ENCODE measurements at regions not wholly inside any gene's neighbourhood (a gene's known extent, or its start where the extent isn't known, plus 50 kb on each side); places are given as distances from the start of the nearest gene placed in this dataset.

GRCh38 chr15:69751147-69751546 is 298.5 kb downstream of the RPLP1 start:
- no peaks in the 10 kb centered on the region for H3K36me3 ChIP-seq
- H3K27me3 ChIP-seq = no peaks in the 10 kb centered on the region
- H3K4me3 ChIP-seq = no peak overlapping the region
- H3K9me3 ChIP-seq = peaks cover 0 to 10% (median 0%) of the 10 kb centered on the region in 4 donors
- H3K27ac ChIP-seq = peak overlapping the region in 2 of 4 donors; percentile 40 to 74
- 66 to 71% methylated on average over 2 of the region's 2 CpGs for WGBS, 2 donors
- TF ChIP-seq EP300 (IDR thresholded peaks at IDR 0.05) (no peak), POLR2A (IDR thresholded peaks at IDR 0.05) (no peak), CTCF (IDR thresholded peaks at IDR 0.05) (no peak)
- peaks cover 0 to 17% (median 13%) of the 10 kb centered on the region in 4 donors for H3K4me1 ChIP-seq
- DNase-seq (ENCODE audit: low spot score in 2 of 2) = no peak

DNA sequence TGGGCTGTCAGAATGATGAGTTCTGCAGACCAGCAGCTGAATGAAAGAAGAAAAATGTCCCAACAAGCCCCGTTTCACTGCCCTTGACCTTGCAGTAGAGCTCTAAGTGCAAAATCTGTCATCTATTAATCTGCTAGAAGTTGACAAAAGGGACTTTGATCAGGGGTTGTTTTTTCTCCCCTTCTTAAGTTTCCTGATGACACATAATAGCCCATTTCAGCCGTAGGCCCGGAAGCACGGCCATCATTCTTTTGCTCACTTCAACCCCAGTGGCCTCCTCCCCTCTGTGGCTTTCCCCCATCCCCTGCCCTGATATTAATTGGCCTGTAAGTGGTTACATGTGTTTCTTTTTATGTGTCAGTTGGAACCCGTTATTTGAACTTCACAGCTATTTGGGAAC is 298.9 kb downstream of the RPLP1 start:
- Histone ChIP-seq H3K4me3 (no peak overlapping the region), H3K4me1 (peaks cover 0 to 17% (median 13%) of the 10 kb centered on the region in 4 donors), H3K27ac (peak overlapping the region in 2 of 4 donors; percentile 40 to 74), H3K27me3 (no peaks in the 10 kb centered on the region), H3K9me3 (peaks cover 0 to 10% (median 0%) of the 10 kb centered on the region in 4 donors), H3K36me3 (no peaks in the 10 kb centered on the region)
- 29 to 36% methylated on average over 5 of the region's 5 CpGs for WGBS, 2 donors
- DNase-seq (ENCODE audit: low spot score in 2 of 2) = no peak
- TF ChIP-seq EP300 (IDR thresholded peaks at IDR 0.05) (no peak), CTCF (IDR thresholded peaks at IDR 0.05) (no peak), POLR2A (IDR thresholded peaks at IDR 0.05) (no peak)

- WGBS, 2 donors = 94 to 100% methylated on average over 1 of the region's 1 CpG
- no peak for DNase-seq (ENCODE audit: low spot score in 2 of 2)
- H3K36me3 ChIP-seq = no peaks in the 10 kb centered on the region
- peaks cover 0 to 26% (median 17%) of the 10 kb centered on the region in 4 donors for H3K4me1 ChIP-seq
- H3K27me3 ChIP-seq = no peaks in the 10 kb centered on the region
- TF ChIP-seq POLR2A (IDR thresholded peaks at IDR 0.05) (no peak), EP300 (IDR thresholded peaks at IDR 0.05) (no peak), CTCF (IDR thresholded peaks at IDR 0.05) (no peak)
- no peak overlapping the region for H3K4me3 ChIP-seq
- H3K9me3 ChIP-seq = peaks cover 0 to 10% (median 0%) of the 10 kb centered on the region in 4 donors
- H3K27ac ChIP-seq = no peak overlapping the region
Measured at GRCh38 chr15:69753867-69754266, 301.2 kb downstream of the RPLP1 start.

DNA sequence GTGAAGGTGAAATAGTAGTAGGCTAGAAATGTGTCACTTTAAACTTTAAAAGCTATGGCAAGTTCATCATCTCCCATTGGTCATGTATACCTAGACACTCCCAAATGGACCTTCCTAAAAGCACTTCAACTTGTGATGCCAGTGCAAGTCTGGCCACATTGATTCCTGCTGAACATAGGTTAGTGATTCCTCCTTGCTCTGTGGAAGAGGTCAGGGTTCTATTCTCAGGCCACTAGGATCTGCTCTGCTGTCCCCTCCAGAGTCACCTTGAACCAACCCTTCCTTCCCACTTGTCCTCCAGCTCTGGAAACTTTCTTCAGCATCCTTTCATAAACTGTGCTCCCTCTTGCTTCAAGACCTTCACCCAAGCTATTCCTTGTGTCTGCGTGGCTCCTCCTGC is 301.7 kb downstream of the RPLP1 start:
- TF ChIP-seq POLR2A (IDR thresholded peaks at IDR 0.05) = no peak
- TF ChIP-seq CTCF (IDR thresholded peaks at IDR 0.05) = no peak
- TF ChIP-seq EP300 (IDR thresholded peaks at IDR 0.05) = no peak
- H3K27ac ChIP-seq = no peak overlapping the region
- no peaks in the 10 kb centered on the region for H3K36me3 ChIP-seq
- H3K4me1 ChIP-seq = peaks cover 0 to 31% (median 19%) of the 10 kb centered on the region in 4 donors
- 94 to 95% methylated on average over 1 of the region's 1 CpG for WGBS, 2 donors
- no peak overlapping the region for H3K4me3 ChIP-seq
- H3K27me3 ChIP-seq = no peaks in the 10 kb centered on the region
- peaks cover 0 to 10% (median 0%) of the 10 kb centered on the region in 4 donors for H3K9me3 ChIP-seq
- no peak for DNase-seq (ENCODE audit: low spot score in 2 of 2)

DNA sequence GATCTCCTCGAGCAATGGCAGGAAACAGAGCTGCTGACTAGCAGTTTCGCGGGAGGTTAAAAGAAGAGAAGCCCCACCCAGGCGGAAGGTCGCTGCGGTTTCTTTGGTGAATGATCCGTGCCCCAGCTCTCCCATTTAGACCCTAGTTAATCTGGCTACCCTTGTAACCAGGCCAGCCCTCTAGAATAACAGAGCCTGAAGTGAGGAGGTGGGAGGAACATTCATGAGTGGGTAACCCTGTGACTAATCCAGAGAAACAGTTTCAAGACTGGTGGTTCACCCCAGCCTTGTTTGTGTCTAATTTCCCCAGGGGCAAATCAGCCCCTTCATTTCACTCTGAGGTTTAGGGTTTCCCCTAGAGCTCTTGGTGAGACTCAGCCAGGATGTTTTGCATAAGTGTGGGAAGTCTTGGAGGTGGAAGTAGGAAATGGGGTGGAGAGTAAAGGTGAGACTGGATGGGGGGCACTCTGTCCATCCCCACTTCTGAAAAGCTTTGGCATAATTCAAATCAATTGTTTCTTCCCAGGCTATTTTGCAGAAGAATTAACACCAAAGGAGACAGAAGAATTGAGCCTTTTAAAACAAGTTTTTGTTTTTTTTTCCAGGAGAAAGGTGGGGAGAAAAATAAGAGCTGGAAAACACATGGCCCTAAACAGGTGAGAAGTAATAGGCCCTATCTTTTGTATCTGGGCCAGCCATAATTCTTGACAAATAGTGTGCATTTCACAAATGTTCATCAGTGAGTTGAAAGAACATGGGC is 303.1 kb downstream of the RPLP1 start:
- TF ChIP-seq POLR2A (IDR thresholded peaks at IDR 0.05) (no peak), CTCF (IDR thresholded peaks at IDR 0.05) (no peak), EP300 (IDR thresholded peaks at IDR 0.05) (no peak)
- H3K4me3 ChIP-seq = no peak overlapping the region
- 19 to 28% methylated on average over 7 of the region's 7 CpGs for WGBS, 2 donors
- DNase-seq (ENCODE audit: low spot score in 2 of 2) = no peak
- H3K9me3 ChIP-seq = peaks cover 0 to 10% (median 0%) of the 10 kb centered on the region in 4 donors
- H3K4me1 ChIP-seq = peaks cover 0 to 43% (median 26%) of the 10 kb centered on the region in 4 donors
- H3K27me3 ChIP-seq = no peaks in the 10 kb centered on the region
- no peaks in the 10 kb centered on the region for H3K36me3 ChIP-seq
- no peak overlapping the region for H3K27ac ChIP-seq

Measured in tibial nerve (tissue), 4 donors.